GM12875 (cell line): ENCODE measurements at regions not wholly inside any gene's neighbourhood (a gene's known extent, or its start where the extent isn't known, plus 50 kb on each side); places are given as distances from the start of the nearest gene placed in this dataset.

Experiments used
- H3K4me3 ChIP-seq: one replicate; pipeline ENCODE4 v1.5.1; 2011; ENCODE audit warnings: low read depth, low read length, control low read depth
- TF ChIP-seq, protein P1 (sequence below): IDR thresholded peaks from 2 replicates; pipeline ENCODE4 v1.5.1; 2011; ENCODE audit warnings: low read depth, mild to moderate bottlenecking, control low read depth, inconsistent platforms, low read length, moderate library complexity, borderline replicate concordance; ENCODE audit not compliant: insufficient read depth

DNA sequence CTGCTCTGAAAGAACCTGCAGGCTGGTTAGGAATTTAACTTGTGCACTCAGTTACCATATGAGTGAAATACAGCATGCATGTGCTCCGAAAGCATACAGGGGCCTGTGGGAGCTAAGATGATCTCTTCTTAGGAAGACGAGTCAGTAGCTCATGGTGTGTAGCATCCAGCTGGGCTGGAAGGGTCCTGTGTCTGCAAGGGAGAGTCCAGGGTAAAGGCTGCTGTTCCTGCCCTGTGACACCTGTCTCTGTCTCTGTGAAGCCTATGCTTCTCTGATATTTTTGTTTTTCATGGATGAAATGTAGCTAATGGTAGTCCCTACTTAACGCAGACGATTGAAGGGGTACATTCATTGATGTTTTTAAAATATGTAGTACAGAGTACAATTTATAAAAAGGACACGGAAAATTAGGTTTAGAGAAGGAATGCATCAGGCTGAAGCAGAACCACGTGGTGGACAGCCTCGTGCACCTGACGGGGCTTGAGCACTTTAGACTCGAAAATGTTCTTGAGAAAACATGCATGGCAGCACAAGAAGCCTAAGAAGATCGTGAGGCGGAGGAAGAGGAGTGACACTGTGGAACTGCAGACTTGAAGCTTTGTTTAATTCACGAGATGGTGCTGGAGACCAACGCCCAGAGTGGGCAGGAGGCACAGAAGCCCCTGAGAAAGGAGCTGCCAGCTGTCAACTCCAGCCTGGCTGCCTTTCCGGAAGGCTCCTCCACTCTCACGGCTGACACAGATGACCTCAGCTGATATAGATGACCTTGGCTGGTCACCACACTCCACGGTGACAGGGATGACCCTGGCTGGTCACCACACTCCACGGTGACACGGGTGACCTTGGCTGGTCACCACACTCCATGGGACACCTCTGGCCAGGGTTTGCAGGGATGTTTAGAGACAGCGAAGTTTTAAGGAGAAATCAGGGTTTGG, 110.6 kb downstream of the TMEM18 start:
- H3K4me3 ChIP-seq: no peak overlapping the region
- TF ChIP-seq, protein P1, sequence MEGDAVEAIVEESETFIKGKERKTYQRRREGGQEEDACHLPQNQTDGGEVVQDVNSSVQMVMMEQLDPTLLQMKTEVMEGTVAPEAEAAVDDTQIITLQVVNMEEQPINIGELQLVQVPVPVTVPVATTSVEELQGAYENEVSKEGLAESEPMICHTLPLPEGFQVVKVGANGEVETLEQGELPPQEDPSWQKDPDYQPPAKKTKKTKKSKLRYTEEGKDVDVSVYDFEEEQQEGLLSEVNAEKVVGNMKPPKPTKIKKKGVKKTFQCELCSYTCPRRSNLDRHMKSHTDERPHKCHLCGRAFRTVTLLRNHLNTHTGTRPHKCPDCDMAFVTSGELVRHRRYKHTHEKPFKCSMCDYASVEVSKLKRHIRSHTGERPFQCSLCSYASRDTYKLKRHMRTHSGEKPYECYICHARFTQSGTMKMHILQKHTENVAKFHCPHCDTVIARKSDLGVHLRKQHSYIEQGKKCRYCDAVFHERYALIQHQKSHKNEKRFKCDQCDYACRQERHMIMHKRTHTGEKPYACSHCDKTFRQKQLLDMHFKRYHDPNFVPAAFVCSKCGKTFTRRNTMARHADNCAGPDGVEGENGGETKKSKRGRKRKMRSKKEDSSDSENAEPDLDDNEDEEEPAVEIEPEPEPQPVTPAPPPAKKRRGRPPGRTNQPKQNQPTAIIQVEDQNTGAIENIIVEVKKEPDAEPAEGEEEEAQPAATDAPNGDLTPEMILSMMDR: no peak

DNA sequence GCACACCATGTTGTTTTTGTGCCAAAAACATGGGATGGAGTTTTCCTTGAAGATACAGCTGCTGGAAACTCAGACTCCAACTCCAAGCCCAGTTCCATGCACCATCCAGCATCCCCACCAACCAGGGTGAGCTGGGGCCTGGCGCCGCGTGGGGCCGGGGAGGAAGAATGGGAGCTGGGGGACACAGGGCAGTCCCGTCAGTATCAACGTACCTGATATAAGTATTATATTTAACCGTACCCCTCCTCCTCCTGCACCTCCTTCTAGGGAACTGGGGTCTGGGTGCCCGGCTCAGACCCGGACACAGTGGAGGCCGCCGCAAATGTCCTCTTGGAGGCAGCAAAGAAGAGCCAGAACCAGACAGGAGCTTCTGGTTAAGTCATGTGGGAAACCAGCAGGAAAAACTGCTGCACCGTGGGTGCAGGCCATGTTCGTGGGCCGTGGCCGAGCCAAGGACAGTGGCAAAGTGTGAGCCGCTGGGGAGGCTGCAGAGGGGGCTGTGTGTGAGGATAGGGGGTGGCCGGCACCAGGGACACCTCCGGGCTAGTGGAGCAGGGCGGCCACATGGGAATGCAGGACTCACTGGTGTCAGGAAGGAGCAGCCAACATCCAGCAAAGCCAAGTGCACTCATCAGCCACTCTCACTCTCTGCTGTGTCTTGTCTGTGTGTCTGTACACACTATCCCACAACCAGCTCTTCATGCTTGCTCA, 112.6 kb downstream of the TMEM18 start:
- TF ChIP-seq, protein P1: no peak
- no peak overlapping the region for H3K4me3 ChIP-seq

GRCh38 chr2:563512-563911, 113.7 kb downstream of the TMEM18 start:
- no peak overlapping the region for H3K4me3 ChIP-seq
- TF ChIP-seq, protein P1: no peak

- H3K4me3 ChIP-seq: no peak overlapping the region
- TF ChIP-seq, protein P1: no peak
Observed at GRCh38 chr2:562391-563364, 114.5 kb downstream of the TMEM18 start.

DNA sequence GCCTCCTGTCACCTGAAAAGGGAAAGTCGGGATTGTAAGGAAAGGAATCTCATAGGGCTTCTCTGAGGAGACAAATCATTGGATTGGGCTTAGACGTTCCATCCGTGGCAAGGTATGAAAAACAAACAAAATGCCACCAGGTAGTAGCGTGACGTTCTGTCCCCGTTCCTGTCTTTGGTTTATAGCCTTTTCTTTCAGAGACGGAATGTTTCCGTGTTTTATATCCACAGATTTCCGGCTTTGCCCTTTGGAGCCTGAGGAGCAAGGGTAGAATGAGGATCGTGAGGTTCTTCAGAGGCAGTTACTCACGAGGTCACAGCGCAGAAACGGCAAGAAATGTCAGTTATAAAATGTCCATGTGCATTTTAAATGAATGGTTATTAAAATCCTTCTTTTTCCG, 118.3 kb downstream of the TMEM18 start:
- TF ChIP-seq, protein P1: no peak
- no peak overlapping the region for H3K4me3 ChIP-seq

GRCh38 chr2:558302-558642, 118.9 kb downstream of the TMEM18 start:
- H3K4me3 ChIP-seq: no peak overlapping the region
- TF ChIP-seq, protein P1: no peak
